SK-N-SH (cell line): ENCODE measurements at regions not wholly inside any gene's neighbourhood (a gene's known extent, or its start where the extent isn't known, plus 50 kb on each side); places are given as distances from the start of the nearest gene placed in this dataset.

Experiments
- CTCF ChIA-PET: fragments of 300-600, 350-600 bp; formaldehyde crosslinking; extraction: SDS; loops from one replicate; lab custom pipeline; 2021; lab: Yijun Ruan, JAX
- POLR2A ChIA-PET: fragments of 350-600 bp; sonication (Branson Sonifier 250); formaldehyde crosslinking; extraction: SDS; loops from one replicate; lab custom pipeline; 2020; ENCODE audit warnings: antibody characterized with exemption, inconsistent platforms; lab: Yijun Ruan, JAX
- DNase-seq: peaks from one replicate; pipeline ENCODE4 v3.0.0; 2012
- H2AFZ ChIP-seq: fragments of 200-600 bp; sonication (generic); 2 replicates; pipeline ENCODE4 v1.8.1; 2016; ENCODE audit warnings: antibody characterized with exemption, mild to moderate bottlenecking, low read depth
- H3F3A ChIP-seq: fragments of 200-600 bp; sonication (generic); replicated peaks from 2 replicates; pipeline ENCODE3; 2016; ENCODE audit warnings: antibody characterized with exemption, mild to moderate bottlenecking; ENCODE audit not compliant: insufficient read depth
- H3K27ac ChIP-seq, 2 experiments: fragments of 200-500 bp in 1 of 2; fragments of 200-600 bp in 1 of 2; sonication (Bioruptor generic) in 1 of 2; sonication (generic), shearing (Covaris generic) in 1 of 2; 2 replicates each; pipeline versions ENCODE4 v1.5.1 to v1.6.1; 2014 to 2016; ENCODE audit warnings: low read depth in 2 of 2, inconsistent platforms in 1 of 2, low read length in 1 of 2, mild to moderate bottlenecking in 1 of 2, mixed read lengths in 1 of 2
- H3K27me3 ChIP-seq: fragments of 200-600 bp; sonication (generic), shearing (Covaris generic); 2 replicates; pipeline ENCODE4 v1.6.1; 2016; ENCODE audit warnings: mixed run types; ENCODE audit not compliant: insufficient read depth
- H3K36me3 ChIP-seq, 2 experiments: fragments of 200-500 bp in 1 of 2; fragments of 200-600 bp in 1 of 2; sonication (Bioruptor generic) in 1 of 2; sonication (generic) in 1 of 2; replicated peaks in 1 of 2; 2 replicates each; pipeline versions ENCODE3 to v1.5.1; 2014 to 2016; ENCODE audit warnings: low read length in 1 of 2, mild to moderate bottlenecking in 1 of 2; ENCODE audit not compliant: insufficient read depth in 2 of 2, control insufficient read depth in 1 of 2
- H3K4me1 ChIP-seq, 2 experiments: fragments of 200-500 bp in 1 of 2; fragments of 200-600 bp in 1 of 2; sonication (Bioruptor generic) in 1 of 2; sonication (generic), shearing (Covaris generic) in 1 of 2; 2 replicates each; pipeline versions ENCODE4 v1.5.1 to v1.6.1; 2014 to 2016; ENCODE audit warnings: low read depth in 1 of 2, low read length in 1 of 2, mixed run types in 1 of 2; ENCODE audit not compliant: insufficient read depth in 2 of 2, control insufficient read depth in 1 of 2
- H3K4me2 ChIP-seq: fragments of 200-600 bp; sonication (generic), shearing (Covaris generic); 2 replicates; pipeline ENCODE4 v1.6.1; 2017; ENCODE audit warnings: mixed run types
- H3K4me3 ChIP-seq, 2 experiments: fragments of 200-500 bp in 1 of 2; fragments of 200-600 bp in 1 of 2; sonication (Bioruptor generic) in 1 of 2; sonication (generic), shearing (Covaris generic) in 1 of 2; 2 replicates each; pipeline versions ENCODE4 v1.5.1 to v1.8.1; 2014 to 2016; ENCODE audit warnings: low read depth in 2 of 2, inconsistent platforms in 1 of 2, low read length in 1 of 2, mild to moderate bottlenecking in 1 of 2, mixed read lengths in 1 of 2, moderate library complexity in 1 of 2
- H3K79me2 ChIP-seq: fragments of 200-600 bp; sonication (generic); 2 replicates; pipeline ENCODE4 v1.8.1; 2017; ENCODE audit warnings: mild to moderate bottlenecking; ENCODE audit not compliant: insufficient read depth
- H3K9ac ChIP-seq: fragments of 200-600 bp; sonication (generic); 2 replicates; pipeline ENCODE4 v1.6.1; 2017; ENCODE audit warnings: mixed run types
- H3K9me2 ChIP-seq: fragments of 200-600 bp; sonication (generic); 2 replicates; pipeline ENCODE4 v1.6.1; 2017; ENCODE audit warnings: mixed run types
- H3K9me3 ChIP-seq: fragments of 200-600 bp; sonication (generic); 2 replicates; pipeline ENCODE4 v1.6.1; 2017; ENCODE audit warnings: mixed run types, mild to moderate bottlenecking, moderate library complexity
- H4K20me1 ChIP-seq: fragments of 200-600 bp; sonication (generic); 2 replicates; pipeline ENCODE4 v1.6.1; 2017; ENCODE audit warnings: mild to moderate bottlenecking, mixed run types; ENCODE audit not compliant: insufficient read depth
- FOXJ3 ChIP-seq: sonication (generic); formaldehyde crosslinking; IDR thresholded peaks from 2 replicates; pipeline ENCODE4 v1.5.1; 2020; ENCODE audit warnings: mild to moderate bottlenecking, missing genetic modification reagents
- GABPA ChIP-seq: IDR thresholded peaks from 2 replicates; pipeline ENCODE4 v1.4.0; 2012; ENCODE audit warnings: low read depth, mild to moderate bottlenecking
- GATA2 ChIP-seq: sonication (generic); formaldehyde crosslinking; IDR thresholded peaks from 2 replicates; pipeline ENCODE4 v1.5.0; 2020; ENCODE audit warnings: mild to moderate bottlenecking, missing genetic modification reagents
- JUND ChIP-seq: IDR thresholded peaks from 2 replicates; pipeline ENCODE4 v1.4.0; 2012
- POLR2AphosphoS5 ChIP-seq: IDR thresholded peaks from 2 replicates; pipeline ENCODE4 v1.6.1; 2012; ENCODE audit warnings: low read depth, low read length
- RAD21 ChIP-seq: IDR thresholded peaks from 2 replicates; pipeline ENCODE4 v1.6.1; 2012; ENCODE audit warnings: mild to moderate bottlenecking, low read length
- RCOR1 ChIP-seq: fragments of 150-350 bp; IDR thresholded peaks from 2 replicates; pipeline ENCODE4 v1.6.1; 2017; ENCODE audit warnings: antibody characterized with exemption, low read length
- RFX5 ChIP-seq: IDR thresholded peaks from 2 replicates; pipeline ENCODE4 v1.6.1; 2012; ENCODE audit warnings: mild to moderate bottlenecking, improper control_type of control experiment, low read length
- RXRA ChIP-seq: IDR thresholded peaks from 2 replicates; pipeline ENCODE4 v1.4.0; 2012; ENCODE audit warnings: low read depth, mild to moderate bottlenecking, borderline replicate concordance
- SIN3A ChIP-seq: IDR thresholded peaks from 2 replicates; pipeline ENCODE4 v1.6.1; 2012; ENCODE audit warnings: low read depth, mild to moderate bottlenecking, low read length, moderate library complexity, borderline replicate concordance
- TAF1 ChIP-seq: IDR thresholded peaks from 2 replicates; pipeline ENCODE4 v1.6.1; 2012; ENCODE audit warnings: low read depth, mild to moderate bottlenecking, low read length, moderate library complexity, borderline replicate concordance
- TEAD4 ChIP-seq: IDR thresholded peaks from 2 replicates; pipeline ENCODE4 v1.4.0; 2012; ENCODE audit warnings: mild to moderate bottlenecking, borderline replicate concordance; ENCODE audit not compliant: insufficient read depth
- USF1 ChIP-seq: IDR thresholded peaks from 2 replicates; pipeline ENCODE4 v1.4.0; 2012; ENCODE audit warnings: low read depth, borderline replicate concordance
- ZBTB33 ChIP-seq: IDR thresholded peaks from 2 replicates; pipeline ENCODE4 v1.4.0; 2012; ENCODE audit warnings: low read depth, borderline replicate concordance
- WGBS: methylation state at CpG from one replicate; pipeline ENCODE4 v1.1.6; 2017; ENCODE audit warnings: low lambda C conversion rate; 5-methylcytosine and 5-hydroxymethylcytosine counted together
- TF ChIP-seq, protein P1 (sequence below): IDR thresholded peaks from 2 replicates; pipeline ENCODE4 v1.6.1; 2012; ENCODE audit warnings: mild to moderate bottlenecking, low read depth, low read length, moderate library complexity
- TF ChIP-seq, protein P2 (sequence below): fragments of 200-600 bp; sonication (generic); IDR thresholded peaks from 2 replicates; pipeline ENCODE4 v1.6.1; 2017; ENCODE audit warnings: antibody characterized with exemption, mild to moderate bottlenecking, moderate library complexity

GRCh38 chr15:97386940-97387339 is 573.6 kb upstream of the ARRDC4 start:
- Histone ChIP-seq H3K27me3 (no peaks in the 10 kb centered on the region), H3K4me3 (no peak overlapping the region), H3K79me2 (no peaks in the 10 kb centered on the region), H2AFZ (no peak overlapping the region), H3K36me3 (no peaks in the 10 kb centered on the region), H3K27ac (no peak overlapping the region), H3K9ac (no peak overlapping the region), H4K20me1 (no peaks in the 10 kb centered on the region), H3K9me2 (no peaks in the 10 kb centered on the region), H3K9me3 (no peaks in the 10 kb centered on the region), H3F3A (no peaks in the 10 kb centered on the region), H3K4me1 (no peaks in the 10 kb centered on the region), H3K4me2 (no peak overlapping the region)
- POLR2A ChIA-PET, result no interaction called here
- no peak for DNase-seq
- 1% methylated on average over 5 of the region's 5 CpGs for WGBS
- CTCF ChIA-PET, result no interaction called here
- TF ChIP-seq, protein P1, sequence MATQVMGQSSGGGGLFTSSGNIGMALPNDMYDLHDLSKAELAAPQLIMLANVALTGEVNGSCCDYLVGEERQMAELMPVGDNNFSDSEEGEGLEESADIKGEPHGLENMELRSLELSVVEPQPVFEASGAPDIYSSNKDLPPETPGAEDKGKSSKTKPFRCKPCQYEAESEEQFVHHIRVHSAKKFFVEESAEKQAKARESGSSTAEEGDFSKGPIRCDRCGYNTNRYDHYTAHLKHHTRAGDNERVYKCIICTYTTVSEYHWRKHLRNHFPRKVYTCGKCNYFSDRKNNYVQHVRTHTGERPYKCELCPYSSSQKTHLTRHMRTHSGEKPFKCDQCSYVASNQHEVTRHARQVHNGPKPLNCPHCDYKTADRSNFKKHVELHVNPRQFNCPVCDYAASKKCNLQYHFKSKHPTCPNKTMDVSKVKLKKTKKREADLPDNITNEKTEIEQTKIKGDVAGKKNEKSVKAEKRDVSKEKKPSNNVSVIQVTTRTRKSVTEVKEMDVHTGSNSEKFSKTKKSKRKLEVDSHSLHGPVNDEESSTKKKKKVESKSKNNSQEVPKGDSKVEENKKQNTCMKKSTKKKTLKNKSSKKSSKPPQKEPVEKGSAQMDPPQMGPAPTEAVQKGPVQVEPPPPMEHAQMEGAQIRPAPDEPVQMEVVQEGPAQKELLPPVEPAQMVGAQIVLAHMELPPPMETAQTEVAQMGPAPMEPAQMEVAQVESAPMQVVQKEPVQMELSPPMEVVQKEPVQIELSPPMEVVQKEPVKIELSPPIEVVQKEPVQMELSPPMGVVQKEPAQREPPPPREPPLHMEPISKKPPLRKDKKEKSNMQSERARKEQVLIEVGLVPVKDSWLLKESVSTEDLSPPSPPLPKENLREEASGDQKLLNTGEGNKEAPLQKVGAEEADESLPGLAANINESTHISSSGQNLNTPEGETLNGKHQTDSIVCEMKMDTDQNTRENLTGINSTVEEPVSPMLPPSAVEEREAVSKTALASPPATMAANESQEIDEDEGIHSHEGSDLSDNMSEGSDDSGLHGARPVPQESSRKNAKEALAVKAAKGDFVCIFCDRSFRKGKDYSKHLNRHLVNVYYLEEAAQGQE, result no peak
- TF ChIP-seq TEAD4 (no peak), GATA2 (CRISPR knock-in tag) (no peak), GABPA (no peak), RCOR1 (no peak), RAD21 (no peak), SIN3A (no peak), RFX5 (no peak), FOXJ3 (CRISPR knock-in tag) (no peak), USF1 (no peak), RXRA (no peak), POLR2AphosphoS5 (no peak)

GRCh38 chr15:97401195-97401594 is 559.3 kb upstream of the ARRDC4 start:
- DNase-seq, result no peak
- 6% methylated on average over 4 of the region's 4 CpGs for WGBS
- H3K9me2 ChIP-seq, result no peaks in the 10 kb centered on the region
- TF ChIP-seq RCOR1, result no peak
- TF ChIP-seq, protein P1, result no peak
- TF ChIP-seq, protein P2, sequence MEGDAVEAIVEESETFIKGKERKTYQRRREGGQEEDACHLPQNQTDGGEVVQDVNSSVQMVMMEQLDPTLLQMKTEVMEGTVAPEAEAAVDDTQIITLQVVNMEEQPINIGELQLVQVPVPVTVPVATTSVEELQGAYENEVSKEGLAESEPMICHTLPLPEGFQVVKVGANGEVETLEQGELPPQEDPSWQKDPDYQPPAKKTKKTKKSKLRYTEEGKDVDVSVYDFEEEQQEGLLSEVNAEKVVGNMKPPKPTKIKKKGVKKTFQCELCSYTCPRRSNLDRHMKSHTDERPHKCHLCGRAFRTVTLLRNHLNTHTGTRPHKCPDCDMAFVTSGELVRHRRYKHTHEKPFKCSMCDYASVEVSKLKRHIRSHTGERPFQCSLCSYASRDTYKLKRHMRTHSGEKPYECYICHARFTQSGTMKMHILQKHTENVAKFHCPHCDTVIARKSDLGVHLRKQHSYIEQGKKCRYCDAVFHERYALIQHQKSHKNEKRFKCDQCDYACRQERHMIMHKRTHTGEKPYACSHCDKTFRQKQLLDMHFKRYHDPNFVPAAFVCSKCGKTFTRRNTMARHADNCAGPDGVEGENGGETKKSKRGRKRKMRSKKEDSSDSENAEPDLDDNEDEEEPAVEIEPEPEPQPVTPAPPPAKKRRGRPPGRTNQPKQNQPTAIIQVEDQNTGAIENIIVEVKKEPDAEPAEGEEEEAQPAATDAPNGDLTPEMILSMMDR, result no peak
- TF ChIP-seq TAF1, result no peak
- no peak for TF ChIP-seq JUND
- TF ChIP-seq GATA2 (CRISPR knock-in tag), result no peak
- no peak for TF ChIP-seq ZBTB33

More at GRCh38 chr15:97401195-97401594, 559.3 kb upstream of the ARRDC4 start:
- Histone ChIP-seq H3K27ac (no peak overlapping the region), H2AFZ (no peak overlapping the region), H3K4me3 (no peak overlapping the region), H3K36me3 (no peaks in the 10 kb centered on the region), H3K79me2 (no peaks in the 10 kb centered on the region), H3K4me1 (no peaks in the 10 kb centered on the region), H3K9ac (no peak overlapping the region), H3K4me2 (no peak overlapping the region), H4K20me1 (no peaks in the 10 kb centered on the region), H3K27me3 (no peaks in the 10 kb centered on the region), H3K9me3 (no peaks in the 10 kb centered on the region), H3F3A (no peaks in the 10 kb centered on the region)
- POLR2A ChIA-PET, result no interaction called here
- CTCF ChIA-PET, result no interaction called here
